Neuronal stem cell (in vitro differentiated cells): ENCODE measurements at regions not wholly inside any gene's neighbourhood (a gene's known extent, or its start where the extent isn't known, plus 50 kb on each side); places are given as distances from the start of the nearest gene placed in this dataset.

Experiments used
- DNase-seq: peaks from one replicate; pipeline ENCODE4 v3.0.0-alpha.2; 2013; ENCODE audit warnings: low spot score
- H2AFZ ChIP-seq: one replicate; pipeline ENCODE4 v1.6.1; 2013; ENCODE audit warnings: mild to moderate bottlenecking, low read length, inconsistent platforms
- H2AK5ac ChIP-seq: 2 replicates; pipeline ENCODE4 v1.6.1; 2013; ENCODE audit warnings: low read depth, mild to moderate bottlenecking, inconsistent platforms, low read length, moderate library complexity, mixed read lengths
- H2BK120ac ChIP-seq: 2 replicates; pipeline ENCODE4 v1.6.1; 2013; ENCODE audit warnings: low read depth, mild to moderate bottlenecking, inconsistent platforms, low read length, moderate library complexity, mixed read lengths
- H2BK12ac ChIP-seq: one replicate; pipeline ENCODE4 v1.6.1; 2013; ENCODE audit warnings: low read length, inconsistent platforms
- H2BK15ac ChIP-seq: 2 replicates; pipeline ENCODE4 v1.6.1; 2013; ENCODE audit warnings: mild to moderate bottlenecking, low read length, inconsistent platforms, mixed read lengths
- H2BK5ac ChIP-seq: one replicate; pipeline ENCODE4 v1.6.1; 2013; ENCODE audit warnings: inconsistent platforms, mild to moderate bottlenecking, low read length, moderate library complexity
- H3K14ac ChIP-seq: one replicate; pipeline ENCODE4 v1.6.1; 2013; ENCODE audit warnings: low read length, inconsistent platforms
- H3K18ac ChIP-seq: 2 replicates; pipeline ENCODE4 v1.6.1; 2013; ENCODE audit warnings: low read length, inconsistent platforms
- H3K23ac ChIP-seq: 2 replicates; pipeline ENCODE4 v1.6.1; 2013; ENCODE audit warnings: low read depth, mild to moderate bottlenecking, mixed read lengths, low read length, inconsistent platforms; ENCODE audit not compliant: poor library complexity
- H3K27ac ChIP-seq: replicated peaks from 3 replicates; pipeline ENCODE4 v1.5.1; 2013; ENCODE audit warnings: low read length, inconsistent platforms
- H3K27me3 ChIP-seq, 3 experiments: 2 replicates each; pipeline ENCODE4 v1.6.1; 2013; ENCODE audit warnings: low read length in 3 of 3, mild to moderate bottlenecking in 2 of 3, inconsistent platforms in 1 of 3, low read depth in 1 of 3, mixed read lengths in 1 of 3, moderate library complexity in 1 of 3; ENCODE audit not compliant: control insufficient read depth in 3 of 3, insufficient read depth in 3 of 3
- H3K36me3 ChIP-seq, 2 donors: replicated peaks in 1 of 2; 2 replicates each; pipeline ENCODE4 v1.6.1; 2013; ENCODE audit warnings: low read length in 2 of 2; ENCODE audit not compliant: control insufficient read depth in 2 of 2, insufficient read depth in 2 of 2
- H3K4ac ChIP-seq: 2 replicates; pipeline ENCODE4 v1.6.1; 2013; ENCODE audit warnings: inconsistent platforms, mild to moderate bottlenecking, low read length, moderate library complexity
- H3K4me1 ChIP-seq, 2 donors: 1 replicate in 1 of 2; 2 replicates in 1 of 2; pipeline ENCODE4 v1.6.1; 2013; ENCODE audit warnings: low read length in 2 of 2, low read depth in 1 of 2; ENCODE audit not compliant: control insufficient read depth in 2 of 2, insufficient read depth in 1 of 2
- H3K4me2 ChIP-seq: one replicate; pipeline ENCODE4 v1.6.1; 2013; ENCODE audit warnings: mild to moderate bottlenecking, low read length, inconsistent platforms; ENCODE audit not compliant: insufficient read depth, poor library complexity, severe bottlenecking
- H3K4me3 ChIP-seq, 2 donors: 2 replicates each; pipeline ENCODE4 v1.5.1; 2013; ENCODE audit warnings: low read length in 2 of 2, mild to moderate bottlenecking in 2 of 2, inconsistent platforms in 1 of 2, moderate library complexity in 1 of 2
- H3K79me1 ChIP-seq: one replicate; pipeline ENCODE4 v1.6.1; 2013; ENCODE audit warnings: low read depth, mild to moderate bottlenecking, inconsistent platforms, low read length, moderate library complexity
- H3K9ac ChIP-seq: one replicate; pipeline ENCODE4 v1.6.1; 2013; ENCODE audit warnings: mild to moderate bottlenecking, low read depth, low read length, inconsistent platforms; ENCODE audit not compliant: poor library complexity
- H3K9me3 ChIP-seq, 2 donors: replicated peaks in 1 of 2; 2 replicates each; pipeline versions ENCODE3 to v1.6.1; 2013; ENCODE audit warnings: low read length in 2 of 2, mild to moderate bottlenecking in 2 of 2, inconsistent platforms in 1 of 2, low read depth in 1 of 2, mixed read lengths in 1 of 2, moderate library complexity in 1 of 2; ENCODE audit not compliant: control insufficient read depth in 2 of 2, insufficient read depth in 1 of 2
- H4K8ac ChIP-seq: one replicate; pipeline ENCODE4 v1.6.1; 2013; ENCODE audit warnings: low read depth, mild to moderate bottlenecking, inconsistent platforms, low read length, moderate library complexity
- H4K91ac ChIP-seq: one replicate; pipeline ENCODE4 v1.6.1; 2013; ENCODE audit warnings: low read length, low read depth, mild to moderate bottlenecking, inconsistent platforms; ENCODE audit not compliant: poor library complexity
- WGBS, 2 donors: extraction: QIAGEN DNeasy Blood & Tissue Kit; methylation state at CpG; one replicate each; pipeline ENCODE4 v1.1.7; 2013; ENCODE audit warnings: missing lambda C conversion rate in 2 of 2, mixed read lengths in 1 of 2; ENCODE audit not compliant: insufficient read length in 2 of 2, insufficient replicate concordance in 1 of 2; ENCODE audit errors: extremely low coverage in 2 of 2; 5-methylcytosine and 5-hydroxymethylcytosine counted together

GRCh38 chr9:134544388-134545214 lies 97.0 kb upstream of the COL5A1 start:
- H2BK120ac ChIP-seq: peak overlapping the region; percentile 64
- no peak overlapping the region for H3K23ac ChIP-seq
- H2BK15ac ChIP-seq: no peak overlapping the region
- H3K4ac ChIP-seq: no peak overlapping the region
- peak; percentile 57 for DNase-seq
- peak overlapping the region; percentile 44 for H3K27ac ChIP-seq
- no peak overlapping the region for H4K91ac ChIP-seq
- no peak overlapping the region for H3K14ac ChIP-seq
- H2AK5ac ChIP-seq: no peak overlapping the region
- H3K4me3 ChIP-seq: no peak overlapping the region
- H2AFZ ChIP-seq: peak overlapping the region; percentile 84
- peak overlapping the region; percentile 27 for H2BK12ac ChIP-seq
- H3K79me1 ChIP-seq: peaks cover 1% of the 10 kb centered on the region
- no peak overlapping the region for H3K4me2 ChIP-seq
- H3K4me1 ChIP-seq: peaks cover 8 to 23% of the 10 kb centered on the region in 2 donors
- no peaks in the 10 kb centered on the region for H3K27me3 ChIP-seq
- H4K8ac ChIP-seq: no peak overlapping the region
- no peak overlapping the region for H3K9ac ChIP-seq
- H2BK5ac ChIP-seq: no peak overlapping the region
- no CpG with 5 or more reads among the region's 26 CpGs for WGBS, 2 donors
- H3K9me3 ChIP-seq: peaks cover 0 to 3% of the 10 kb centered on the region in 2 donors
- H3K18ac ChIP-seq: peak overlapping the region; percentile 80
- H3K36me3 ChIP-seq: no peaks in the 10 kb centered on the region

DNA sequence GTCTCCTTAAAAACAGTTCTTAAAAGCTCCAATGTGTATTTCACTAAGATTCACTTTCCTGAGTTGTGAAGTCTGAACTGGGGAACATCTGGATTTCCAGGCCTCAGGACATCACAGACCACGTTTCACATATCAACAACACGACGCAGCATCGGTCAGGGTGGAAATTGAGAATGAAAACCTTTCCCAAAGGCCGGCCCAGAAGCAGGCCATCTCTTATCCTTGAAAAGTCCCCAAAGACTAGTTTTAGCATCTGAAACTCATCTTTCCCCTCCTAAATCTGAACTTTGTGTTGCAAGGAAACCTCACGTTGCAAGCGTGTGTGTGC lies 96.4 kb upstream of the COL5A1 start:
- Histone ChIP-seq H3K14ac (peak overlapping the region; percentile 48), H2BK15ac (peak overlapping the region; percentile 76), H3K4ac (peak overlapping the region; percentile 71)

DNA sequence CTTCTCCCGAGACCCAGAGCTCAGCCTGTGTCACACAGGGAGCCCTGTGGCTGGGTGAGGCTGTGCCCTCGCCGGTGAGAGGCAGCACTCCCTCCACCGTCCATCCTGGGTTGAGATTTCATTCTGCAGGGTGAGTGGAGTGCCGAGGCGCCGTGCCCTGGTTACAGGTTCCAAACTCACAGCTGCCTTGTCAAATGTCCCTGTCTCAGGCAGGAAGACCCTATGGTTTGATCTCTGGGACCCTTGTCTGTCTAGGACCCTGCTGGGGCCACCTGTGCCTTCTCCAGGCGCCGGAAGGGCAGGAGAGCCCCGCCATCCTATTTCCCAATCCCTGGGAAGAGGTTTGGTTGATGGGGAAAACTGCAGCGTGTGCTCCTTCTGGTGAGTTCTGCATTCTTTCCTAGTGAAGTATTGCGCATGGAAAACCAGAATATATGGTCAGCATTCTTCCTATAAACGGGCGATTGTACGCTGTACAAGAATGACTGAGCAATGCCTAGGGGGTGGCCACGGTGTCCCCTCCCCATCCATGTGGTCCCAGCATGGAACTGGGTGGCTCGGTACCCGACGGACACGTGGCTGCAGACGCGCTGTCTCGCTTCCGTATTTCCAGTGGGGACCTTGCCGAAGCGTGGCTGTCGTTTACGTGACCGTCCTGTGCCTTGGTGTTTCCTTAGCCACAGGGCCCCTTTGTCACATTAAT lies 95.9 kb upstream of the COL5A1 start:
- Histone ChIP-seq H2BK12ac (peak overlapping the region; percentile 93), H2BK5ac (peak overlapping the region; percentile 88), H2BK120ac (peak overlapping the region; percentile 13), H3K79me1 (peaks cover 1% of the 10 kb centered on the region), H2BK15ac (peak overlapping the region; percentile 76), H2AK5ac (peak overlapping the region; percentile 91), H3K14ac (peak overlapping the region; percentile 48), H3K23ac (peak overlapping the region; percentile 68), H3K9me3 (peaks cover 0 to 3% of the 10 kb centered on the region in 2 donors), H3K27ac (no peak overlapping the region), H3K9ac (no peak overlapping the region), H3K36me3 (no peaks in the 10 kb centered on the region), H3K18ac (peak overlapping the region; percentile 94), H3K4me1 (peaks cover 8 to 23% of the 10 kb centered on the region in 2 donors), H3K27me3 (no peaks in the 10 kb centered on the region), H3K4ac (peak overlapping the region; percentile 71), H3K4me3 (no peak overlapping the region), H3K4me2 (no peak overlapping the region), H4K8ac (peak overlapping the region; percentile 66), H4K91ac (peak overlapping the region; percentile 65), H2AFZ (no peak overlapping the region)
- DNase-seq: no peak
- no CpG with 5 or more reads among the region's 29 CpGs for WGBS, 2 donors

More for the DNA sequence above, 96.4 kb upstream of the COL5A1 start:
- DNase-seq: no peak
- peak overlapping the region; percentile 94 for H3K18ac ChIP-seq
- H2AK5ac ChIP-seq: peak overlapping the region; percentile 72
- peak overlapping the region; percentile 88 for H2BK5ac ChIP-seq
- peaks cover 1% of the 10 kb centered on the region for H3K79me1 ChIP-seq
- no peak overlapping the region for H3K4me2 ChIP-seq
- no peak overlapping the region for H3K27ac ChIP-seq
- peaks cover 0 to 3% of the 10 kb centered on the region in 2 donors for H3K9me3 ChIP-seq
- no peak overlapping the region for H2AFZ ChIP-seq
- H3K4me3 ChIP-seq: no peak overlapping the region
- no CpG with 5 or more reads among the region's 7 CpGs for WGBS, 2 donors
- no peaks in the 10 kb centered on the region for H3K27me3 ChIP-seq
- peaks cover 8 to 23% of the 10 kb centered on the region in 2 donors for H3K4me1 ChIP-seq
- peak overlapping the region; percentile 13 for H2BK120ac ChIP-seq
- no peak overlapping the region for H2BK12ac ChIP-seq
- peak overlapping the region; percentile 65 for H4K91ac ChIP-seq
- no peak overlapping the region for H3K9ac ChIP-seq
- H4K8ac ChIP-seq: no peak overlapping the region
- no peaks in the 10 kb centered on the region for H3K36me3 ChIP-seq
- H3K23ac ChIP-seq: no peak overlapping the region

- Histone ChIP-seq H3K27me3 (no peaks in the 10 kb centered on the region), H4K91ac (peak overlapping the region; percentile 59), H4K8ac (peak overlapping the region; percentile 66), H3K27ac (no peak overlapping the region), H3K4me3 (no peak overlapping the region), H2BK12ac (peak overlapping the region; percentile 93), H2BK5ac (peak overlapping the region; percentile 88), H3K9me3 (peaks cover 0 to 3% of the 10 kb centered on the region in 2 donors), H2AK5ac (peak overlapping the region; percentile 91), H3K14ac (no peak overlapping the region), H3K9ac (no peak overlapping the region), H3K4me2 (no peak overlapping the region), H2AFZ (no peak overlapping the region), H3K4me1 (peaks cover 8 to 23% of the 10 kb centered on the region in 2 donors), H2BK15ac (peak overlapping the region; percentile 45), H3K23ac (peak overlapping the region; percentile 68), H3K18ac (peak overlapping the region; percentile 90), H2BK120ac (no peak overlapping the region), H3K79me1 (peaks cover 1% of the 10 kb centered on the region), H3K4ac (peak overlapping the region; percentile 58), H3K36me3 (no peaks in the 10 kb centered on the region)
- no CpG with 5 or more reads among the region's 14 CpGs for WGBS, 2 donors
- DNase-seq: no peak
Measured at GRCh38 chr9:134546246-134546731, 95.3 kb upstream of the COL5A1 start.
